ENCODE measurements at regions not wholly inside any gene's neighbourhood (a gene's known extent, or its start where the extent isn't known, plus 50 kb on each side); places are given as distances from the start of the nearest gene placed in this dataset.
A peak's percentile ranks its signal among the peaks of the same experiment; 100 is the strongest.
"Not testable (repeated sequence)": the region's sequence is repeated elsewhere in the genome, so short reads cannot be mapped to it uniquely, and the experiment has no call there.

GRCh38 chr5:44046619-44047364, 342.4 kb downstream of the FGF10 start:
- CTCF ChIA-PET: no interaction called here
- no peak overlapping the region for H3K27ac ChIP-seq (ENCODE audit: extremely low read depth, low read depth, low read length)
- TF ChIP-seq ZNF391 (tag by site-specific recombination; IDR thresholded peaks at IDR 0.05; ENCODE audit: borderline replicate concordance, low read depth): no peak
- TF ChIP-seq, protein P1, sequence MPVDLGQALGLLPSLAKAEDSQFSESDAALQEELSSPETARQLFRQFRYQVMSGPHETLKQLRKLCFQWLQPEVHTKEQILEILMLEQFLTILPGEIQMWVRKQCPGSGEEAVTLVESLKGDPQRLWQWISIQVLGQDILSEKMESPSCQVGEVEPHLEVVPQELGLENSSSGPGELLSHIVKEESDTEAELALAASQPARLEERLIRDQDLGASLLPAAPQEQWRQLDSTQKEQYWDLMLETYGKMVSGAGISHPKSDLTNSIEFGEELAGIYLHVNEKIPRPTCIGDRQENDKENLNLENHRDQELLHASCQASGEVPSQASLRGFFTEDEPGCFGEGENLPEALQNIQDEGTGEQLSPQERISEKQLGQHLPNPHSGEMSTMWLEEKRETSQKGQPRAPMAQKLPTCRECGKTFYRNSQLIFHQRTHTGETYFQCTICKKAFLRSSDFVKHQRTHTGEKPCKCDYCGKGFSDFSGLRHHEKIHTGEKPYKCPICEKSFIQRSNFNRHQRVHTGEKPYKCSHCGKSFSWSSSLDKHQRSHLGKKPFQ (tag by site-specific recombination; IDR thresholded peaks at IDR 0.05): no peak
- no peak for TF ChIP-seq ZEB2 (tag by site-specific recombination; IDR thresholded peaks at IDR 0.05)
- TF ChIP-seq ZBTB49 (tag by site-specific recombination; IDR thresholded peaks at IDR 0.05; ENCODE audit: low read depth): no peak
- TF ChIP-seq, protein P2, sequence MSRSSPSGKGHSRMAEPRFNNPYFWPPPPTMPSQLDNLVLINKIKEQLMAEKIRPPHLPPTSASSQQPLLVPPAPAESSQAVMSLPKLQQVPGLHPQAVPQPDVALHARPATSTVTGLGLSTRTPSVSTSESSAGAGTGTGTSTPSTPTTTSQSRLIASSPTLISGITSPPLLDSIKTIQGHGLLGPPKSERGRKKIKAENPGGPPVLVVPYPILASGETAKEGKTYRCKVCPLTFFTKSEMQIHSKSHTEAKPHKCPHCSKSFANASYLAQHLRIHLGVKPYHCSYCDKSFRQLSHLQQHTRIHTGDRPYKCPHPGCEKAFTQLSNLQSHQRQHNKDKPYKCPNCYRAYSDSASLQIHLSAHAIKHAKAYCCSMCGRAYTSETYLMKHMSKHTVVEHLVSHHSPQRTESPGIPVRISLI (tag by site-specific recombination; IDR thresholded peaks at IDR 0.05): no peak
- TF ChIP-seq ZNF585B (tag by site-specific recombination; IDR thresholded peaks at IDR 0.05): no peak
- no peak for TF ChIP-seq ZNF544 (tag by site-specific recombination; IDR thresholded peaks at IDR 0.05)
- TF ChIP-seq ZNF341 (tag by site-specific recombination; IDR thresholded peaks at IDR 0.05; ENCODE audit: low read depth): no peak
- no peaks in the 10 kb centered on the region for H3K4me1 ChIP-seq (ENCODE audit: control insufficient read depth, insufficient read depth, low read length)
- no peak overlapping the region for H3K4me3 ChIP-seq (ENCODE audit: low read depth, low read length)
- H3K9me3 ChIP-seq (ENCODE audit: control insufficient read depth, insufficient read depth, low read depth, low read length): no peaks in the 10 kb centered on the region
- no peaks in the 10 kb centered on the region for H3K36me3 ChIP-seq (ENCODE audit: control insufficient read depth in 2 of 2, insufficient read depth in 1 of 2, low read length in 2 of 2)
- POLR2A ChIA-PET: no interaction called here

DNA sequence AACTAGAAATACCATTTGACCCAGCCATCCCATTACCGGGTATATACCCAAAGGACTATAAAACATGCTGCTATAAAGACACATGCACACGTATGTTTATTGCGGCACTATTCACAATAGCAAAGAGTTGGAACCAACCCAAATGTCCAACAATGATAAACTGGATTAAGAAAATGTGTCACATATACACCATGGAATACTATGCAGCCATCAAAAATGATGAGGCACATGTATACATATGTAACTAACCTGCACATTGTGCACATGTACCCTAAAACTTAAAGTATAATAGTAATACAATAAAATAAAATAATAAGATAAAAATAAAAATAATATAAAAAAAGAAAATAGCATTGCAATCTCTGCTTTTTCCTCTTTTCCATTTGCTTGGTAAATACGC, 344.7 kb downstream of the FGF10 start:
- TF ChIP-seq ZNF146 (tag by site-specific recombination; IDR thresholded peaks at IDR 0.05): peak; percentile 56
- H3K4me1 ChIP-seq (ENCODE audit: control insufficient read depth, insufficient read depth, low read length); H3K9me3 ChIP-seq (ENCODE audit: control insufficient read depth, insufficient read depth, low read depth, low read length); POLR2A ChIA-PET; H3K36me3 ChIP-seq (ENCODE audit: control insufficient read depth in 2 of 2, insufficient read depth in 1 of 2, low read length in 2 of 2); H3K27ac ChIP-seq (ENCODE audit: extremely low read depth, low read depth, low read length); H3K4me3 ChIP-seq (ENCODE audit: low read depth, low read length); CTCF ChIA-PET: not testable (repeated sequence)

DNA sequence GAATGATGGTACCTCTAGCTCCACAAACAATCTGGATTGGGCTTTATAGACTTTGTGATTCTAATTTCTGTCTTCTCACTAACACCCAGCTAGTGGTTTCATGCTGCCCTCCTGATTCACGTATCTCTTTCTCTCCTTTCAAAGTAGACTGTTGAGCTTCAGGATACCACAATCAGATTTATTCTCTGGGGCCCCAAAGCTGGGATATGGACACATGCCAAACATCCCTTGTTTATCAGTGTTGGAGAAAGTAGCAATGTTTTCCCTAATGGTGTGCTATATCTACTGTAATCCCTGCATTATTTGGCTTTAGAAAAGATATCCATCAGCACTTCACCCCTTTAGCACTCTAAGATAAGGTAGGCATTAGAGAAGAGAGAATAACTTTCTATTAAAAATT, 361.0 kb downstream of the FGF10 start:
- ChIA-PET CTCF (no interaction called here), POLR2A (no interaction called here)
- no peak overlapping the region for H3K27ac ChIP-seq (ENCODE audit: extremely low read depth, low read depth, low read length)
- no peak overlapping the region for H3K4me3 ChIP-seq (ENCODE audit: low read depth, low read length)
- no peaks in the 10 kb centered on the region for H3K36me3 ChIP-seq (ENCODE audit: control insufficient read depth in 2 of 2, insufficient read depth in 1 of 2, low read length in 2 of 2)
- no peaks in the 10 kb centered on the region for H3K9me3 ChIP-seq (ENCODE audit: control insufficient read depth, insufficient read depth, low read depth, low read length)
- no peaks in the 10 kb centered on the region for H3K4me1 ChIP-seq (ENCODE audit: control insufficient read depth, insufficient read depth, low read length)
- TF ChIP-seq BCL11B (tag by site-specific recombination; IDR thresholded peaks at IDR 0.05; ENCODE audit: low read depth) (no peak), ZNF416 (tag by site-specific recombination; IDR thresholded peaks at IDR 0.05) (no peak), ZNF404 (tag by site-specific recombination; IDR thresholded peaks at IDR 0.05) (no peak), ZNF677 (tag by site-specific recombination; IDR thresholded peaks at IDR 0.05) (no peak), ZFHX2 (tag by site-specific recombination; conservative IDR thresholded peaks at IDR 0.05) (no peak), ZNF155 (tag by site-specific recombination; IDR thresholded peaks at IDR 0.05) (no peak), ZNF132 (tag by site-specific recombination; IDR thresholded peaks at IDR 0.05; ENCODE audit: borderline replicate concordance) (no peak), ZNF350 (tag by site-specific recombination; IDR thresholded peaks at IDR 0.05) (no peak)
- TF ChIP-seq, protein P3, sequence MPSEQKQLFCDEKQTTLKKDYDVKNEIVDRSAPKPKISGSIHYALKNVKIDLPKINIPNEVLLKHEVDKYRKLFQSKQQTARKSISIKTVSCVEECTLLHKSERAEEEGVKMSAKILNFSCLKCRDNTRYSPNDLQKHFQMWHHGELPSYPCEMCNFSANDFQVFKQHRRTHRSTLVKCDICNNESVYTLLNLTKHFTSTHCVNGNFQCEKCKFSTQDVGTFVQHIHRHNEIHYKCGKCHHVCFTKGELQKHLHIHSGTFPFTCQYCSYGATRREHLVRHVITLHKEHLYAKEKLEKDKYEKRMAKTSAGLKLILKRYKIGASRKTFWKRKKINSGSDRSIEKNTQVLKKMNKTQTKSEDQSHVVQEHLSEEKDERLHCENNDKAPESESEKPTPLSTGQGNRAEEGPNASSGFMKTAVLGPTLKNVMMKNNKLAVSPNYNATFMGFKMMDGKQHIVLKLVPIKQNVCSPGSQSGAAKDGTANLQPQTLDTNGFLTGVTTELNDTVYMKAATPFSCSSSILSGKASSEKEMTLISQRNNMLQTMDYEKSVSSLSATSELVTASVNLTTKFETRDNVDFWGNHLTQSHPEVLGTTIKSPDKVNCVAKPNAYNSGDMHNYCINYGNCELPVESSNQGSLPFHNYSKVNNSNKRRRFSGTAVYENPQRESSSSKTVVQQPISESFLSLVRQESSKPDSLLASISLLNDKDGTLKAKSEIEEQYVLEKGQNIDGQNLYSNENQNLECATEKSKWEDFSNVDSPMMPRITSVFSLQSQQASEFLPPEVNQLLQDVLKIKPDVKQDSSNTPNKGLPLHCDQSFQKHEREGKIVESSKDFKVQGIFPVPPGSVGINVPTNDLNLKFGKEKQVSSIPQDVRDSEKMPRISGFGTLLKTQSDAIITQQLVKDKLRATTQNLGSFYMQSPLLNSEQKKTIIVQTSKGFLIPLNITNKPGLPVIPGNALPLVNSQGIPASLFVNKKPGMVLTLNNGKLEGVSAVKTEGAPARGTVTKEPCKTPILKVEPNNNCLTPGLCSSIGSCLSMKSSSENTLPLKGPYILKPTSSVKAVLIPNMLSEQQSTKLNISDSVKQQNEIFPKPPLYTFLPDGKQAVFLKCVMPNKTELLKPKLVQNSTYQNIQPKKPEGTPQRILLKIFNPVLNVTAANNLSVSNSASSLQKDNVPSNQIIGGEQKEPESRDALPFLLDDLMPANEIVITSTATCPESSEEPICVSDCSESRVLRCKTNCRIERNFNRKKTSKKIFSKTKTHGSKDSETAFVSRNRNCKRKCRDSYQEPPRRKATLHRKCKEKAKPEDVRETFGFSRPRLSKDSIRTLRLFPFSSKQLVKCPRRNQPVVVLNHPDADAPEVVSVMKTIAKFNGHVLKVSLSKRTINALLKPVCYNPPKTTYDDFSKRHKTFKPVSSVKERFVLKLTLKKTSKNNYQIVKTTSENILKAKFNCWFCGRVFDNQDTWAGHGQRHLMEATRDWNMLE (tag by site-specific recombination; conservative IDR thresholded peaks at IDR 0.05; ENCODE audit: low read depth): no peak

All from HEK293 (cell line).